Heart right ventricle (tissue), 16 donors: ENCODE measurements at regions not wholly inside any gene's neighbourhood (a gene's known extent, or its start where the extent isn't known, plus 50 kb on each side); places are given as distances from the start of the nearest gene placed in this dataset.

Experiments used
- ATAC-seq, 8 donors: fragments of 200-7000 bp; cut with Tn5 transposase; one replicate each; pipeline ENCODE4 v1.9.1; 2020; ENCODE audit warnings: mild to moderate bottlenecking in 8 of 8, moderate library complexity in 8 of 8, moderate number of reproducible peaks in 1 of 8
- DNase-seq, 2 donors: peaks; one replicate each; pipeline ENCODE4 v3.0.0-alpha.2; 2020
- H3K27ac ChIP-seq, 10 donors: fragments of 200-600 bp; sonication (generic) in 2 of 10; one replicate each; pipeline versions ENCODE4 v1.5.0 to v1.8.0; 2020 to 2022; ENCODE audit warnings: mild to moderate bottlenecking in 3 of 10
- H3K27me3 ChIP-seq, 7 donors: fragments of 200-600 bp; one replicate each; pipeline ENCODE4 v1.8.0; 2021 to 2022; ENCODE audit warnings: mild to moderate bottlenecking in 2 of 7
- H3K36me3 ChIP-seq, 9 donors: fragments of 200-600 bp; sonication (generic) in 1 of 9; one replicate each; pipeline versions ENCODE4 v1.5.0 to v1.8.0; 2020 to 2022; ENCODE audit warnings: mild to moderate bottlenecking in 2 of 9
- H3K4me1 ChIP-seq, 9 donors: fragments of 200-600 bp; sonication (generic) in 1 of 9; one replicate each; pipeline versions ENCODE4 v1.5.0 to v1.8.0; 2020 to 2022; ENCODE audit warnings: mild to moderate bottlenecking in 4 of 9
- H3K4me3 ChIP-seq, 10 donors: fragments of 200-600 bp; sonication (generic) in 2 of 10; one replicate each; pipeline versions ENCODE4 v1.5.0 to v1.8.0; 2020 to 2022; ENCODE audit warnings: mild to moderate bottlenecking in 7 of 10, moderate library complexity in 2 of 10
- H3K9me3 ChIP-seq, 11 donors: fragments of 200-600 bp in 10 of 11; sonication (generic) in 2 of 11; one replicate each; pipeline versions ENCODE4 v1.5.0 to v1.8.0; 2013 to 2022; ENCODE audit warnings: mild to moderate bottlenecking in 2 of 11, control low read depth in 1 of 11, moderate library complexity in 1 of 11
- CTCF ChIP-seq, 9 donors: fragments of 200-600 bp; sonication (generic) in 2 of 9; IDR thresholded peaks; one replicate each; pipeline versions ENCODE4 v1.5.0 to v1.8.0; 2021 to 2022; ENCODE audit warnings: antibody characterized with exemption in 9 of 9, mild to moderate bottlenecking in 5 of 9, moderate library complexity in 1 of 9
- WGBS, 2 donors: extraction: QIAGEN DNeasy Blood & Tissue Kit; methylation state at CpG; one replicate each; pipeline ENCODE4 v1.1.7; 2013; ENCODE audit warnings: inconsistent platforms in 1 of 2; 5-methylcytosine and 5-hydroxymethylcytosine counted together
- intact Hi-C, 10 donors: fragments of 100-400 bp; cut with DNase I; formaldehyde crosslinking; loops; one replicate each; pipeline versions ENCODE4 v1.11.1 to v1.14.2; 2022
- donor health status: Arrhythmogenic right ventricular cardiomyopathy.
- donor health status: ischemic (EF 13 %, LVEDD 7.1; RV severe dilation, severe dysfunction).
- donor health status: healthy with polysubstance abuse.
- donor health status: DM: no; HTN: yes; CAD: no.
- donor health status: DM: no; HTN: no; CAD: no.
- donor health status: ischemic (EF 25% LVEDD 6.9; RV normal size, moderate dysfunction).
- donor health status: ischemic (EF 25% LVEDD 5.7; RV mildly dilated, moderate dysfunction).
- donor health status: healthy.
- donor health status: DM: yes; HTN: yes; CAD: no.
- donor health status: Ischemic cardiomyopathy.
- donor health status: ischemic (EF 35%, LVEDD 5.7; RV mildly dilated, moderate dysfunction).
- donor health status: nonischemic (EF 11% LVEDD 7.7; RV severe dilation, severe dysfunction).
- donor health status: DM: yes; HTN: yes; CAD: no.
- donor health status: PGD.
- donor health status: ischemic (EF 29% LVEDD 5.4; RV normal size, mild dysfunction).
- donor health status: nonischemic (EF 23%, LVEDD 6.1; RV moderate dilation, normal function).

DNA sequence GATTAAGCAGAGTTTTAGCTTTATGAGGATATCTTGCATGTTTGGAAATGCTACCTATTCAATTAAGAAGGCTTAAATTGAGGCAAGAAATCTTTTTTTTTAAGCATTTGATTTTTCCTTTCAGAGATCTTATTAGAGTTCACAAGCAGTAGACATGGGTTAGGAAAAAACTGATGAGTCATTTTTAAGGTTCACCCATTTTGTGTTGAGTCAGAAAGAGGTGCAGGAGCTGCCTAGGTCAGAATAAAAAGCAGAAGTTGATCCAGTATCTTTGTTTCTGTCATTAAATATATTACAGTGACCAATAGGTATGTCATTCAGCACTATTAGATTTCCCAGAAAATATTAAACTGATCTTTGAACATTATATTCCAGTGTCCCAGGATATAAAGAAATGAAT lies 306.8 kb downstream of the LMBRD1 start:
- H3K27ac ChIP-seq = no peak overlapping the region
- H3K9me3 ChIP-seq = peaks cover 0 to 49% (median 5%) of the 10 kb centered on the region in 11 donors
- TF ChIP-seq CTCF (IDR thresholded peaks at IDR 0.05) = no peak
- no peak for DNase-seq
- H3K27me3 ChIP-seq = no peaks in the 10 kb centered on the region
- ATAC-seq = no peak
- H3K4me3 ChIP-seq = no peak overlapping the region
- H3K4me1 ChIP-seq = no peaks in the 10 kb centered on the region
- intact Hi-C loops = no loop called here
- H3K36me3 ChIP-seq = no peaks in the 10 kb centered on the region

DNA sequence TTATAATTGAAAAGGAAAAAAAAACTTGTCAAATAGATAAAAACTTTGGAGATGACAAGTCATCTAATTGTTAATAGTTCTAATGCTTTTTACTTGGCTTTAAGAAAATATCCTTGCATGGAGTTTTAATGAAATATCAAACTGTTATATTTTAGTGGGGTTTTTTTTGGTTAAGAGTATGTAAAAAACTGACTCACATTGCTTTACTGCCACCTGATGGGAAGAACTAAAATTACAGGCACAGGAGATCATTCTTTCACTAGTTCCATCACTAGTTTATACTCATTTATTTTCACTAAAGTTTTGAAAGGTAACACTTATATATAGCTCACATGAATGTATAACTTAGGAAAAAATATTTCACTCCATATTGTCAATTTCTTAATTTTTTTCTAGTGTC lies 309.1 kb downstream of the LMBRD1 start:
- Histone ChIP-seq H3K27ac (no peak overlapping the region), H3K9me3 (peaks cover 0 to 33% (median 0%) of the 10 kb centered on the region in 11 donors), H3K4me1 (no peaks in the 10 kb centered on the region), H3K27me3 (no peaks in the 10 kb centered on the region), H3K4me3 (no peak overlapping the region), H3K36me3 (no peaks in the 10 kb centered on the region)
- DNase-seq = no peak
- intact Hi-C loops = no loop called here
- TF ChIP-seq CTCF (IDR thresholded peaks at IDR 0.05) = no peak
- ATAC-seq = no peak

- 91 to 93% methylated on average over 26 of the region's 26 CpGs for WGBS, 2 donors
- no peak for TF ChIP-seq CTCF (IDR thresholded peaks at IDR 0.05)
- Histone ChIP-seq H3K9me3 (peaks cover 0 to 17% (median 0%) of the 10 kb centered on the region in 11 donors), H3K4me1 (no peaks in the 10 kb centered on the region), H3K36me3 (no peaks in the 10 kb centered on the region), H3K27me3 (no peaks in the 10 kb centered on the region), H3K4me3 (no peak overlapping the region), H3K27ac (no peak overlapping the region)
- DNase-seq (peak in 1 of 2 donors; percentile 6), ATAC-seq (no peak)
- intact Hi-C loops = no loop called here
Measured at GRCh38 chr6:69466979-69467570, 329.7 kb downstream of the LMBRD1 start.

DNA sequence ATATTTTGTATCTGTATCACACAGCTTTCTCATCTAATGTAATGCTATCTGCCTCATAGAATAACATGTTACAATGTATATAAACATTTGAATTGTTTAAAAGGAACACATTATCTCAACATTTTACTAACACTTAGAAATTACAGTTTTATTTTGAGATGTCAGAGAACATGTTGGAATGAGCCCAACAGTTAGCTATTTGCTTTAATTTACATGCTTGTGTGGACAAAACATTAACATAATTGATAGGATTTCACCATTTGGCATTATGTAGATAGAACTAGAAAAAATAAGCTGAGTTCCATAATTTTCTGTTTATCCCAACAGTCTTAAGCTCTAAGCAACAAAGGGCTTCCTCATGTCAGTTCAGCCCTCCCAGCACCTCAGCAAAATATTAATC lies 330.9 kb downstream of the LMBRD1 start:
- no peak overlapping the region for H3K4me3 ChIP-seq
- intact Hi-C loops = no loop called here
- H3K27me3 ChIP-seq = no peaks in the 10 kb centered on the region
- TF ChIP-seq CTCF (IDR thresholded peaks at IDR 0.05) = no peak
- no peaks in the 10 kb centered on the region for H3K36me3 ChIP-seq
- H3K9me3 ChIP-seq = peaks cover 0 to 17% (median 0%) of the 10 kb centered on the region in 11 donors
- no peak overlapping the region for H3K27ac ChIP-seq
- ATAC-seq (no peak), DNase-seq (no peak)
- H3K4me1 ChIP-seq = no peaks in the 10 kb centered on the region
